Fibroblast of mammary gland (primary cell): ENCODE measurements at regions not wholly inside any gene's neighbourhood (a gene's known extent, or its start where the extent isn't known, plus 50 kb on each side); places are given as distances from the start of the nearest gene placed in this dataset.
"Not testable (repeated sequence)": the region's sequence is repeated elsewhere in the genome, so short reads cannot be mapped to it uniquely, and the experiment has no call there.

Experiments used
- DNase-seq: peaks from one replicate; pipeline ENCODE4 v3.0.0-alpha.2; 2010; ENCODE audit warnings: low read depth
- H3K4me3 ChIP-seq: 2 replicates; pipeline ENCODE4 v1.5.1; 2011; ENCODE audit warnings: low read depth, mild to moderate bottlenecking, low read length, moderate library complexity; ENCODE audit not compliant: control insufficient read depth
- CTCF ChIP-seq: conservative IDR thresholded peaks from 2 replicates; pipeline ENCODE4 v1.5.1; 2011; ENCODE audit warnings: low read depth, low read length, inconsistent platforms; ENCODE audit not compliant: control insufficient read depth, insufficient read depth

GRCh38 chr17:27105636-27106035 lies 188.3 kb upstream of the WSB1 start:
- no peak for DNase-seq
- H3K4me3 ChIP-seq = no peak overlapping the region
- no peak for TF ChIP-seq CTCF

- H3K4me3 ChIP-seq = no peak overlapping the region
- DNase-seq = no peak
- TF ChIP-seq CTCF = no peak
Measured at GRCh38 chr17:27106347-27106981, 187.4 kb upstream of the WSB1 start.

GRCh38 chr17:27106982-27107360 lies 186.9 kb upstream of the WSB1 start:
- TF ChIP-seq CTCF = no peak

GRCh38 chr17:27107386-27108328 lies 186.3 kb upstream of the WSB1 start:
- not testable (repeated sequence) for H3K4me3 ChIP-seq, DNase-seq

More at GRCh38 chr17:27106982-27107360, 186.9 kb upstream of the WSB1 start:
- no peak for DNase-seq
- no peak overlapping the region for H3K4me3 ChIP-seq

GRCh38 chr17:27109346-27109745 lies 184.6 kb upstream of the WSB1 start:
- H3K4me3 ChIP-seq = no peak overlapping the region
- TF ChIP-seq CTCF = no peak
- DNase-seq = no peak

- peak; percentile 86 for DNase-seq
- H3K4me3 ChIP-seq = no peak overlapping the region
- TF ChIP-seq CTCF = no peak
Measured at GRCh38 chr17:27153005-27153404, 140.9 kb upstream of the WSB1 start.

- H3K4me3 ChIP-seq = no peak overlapping the region
- DNase-seq = no peak
- no peak for TF ChIP-seq CTCF
Measured at GRCh38 chr17:27155866-27156265, 138.0 kb upstream of the WSB1 start.
